Bronchial epithelial cell (primary cell): ENCODE measurements at regions not wholly inside any gene's neighbourhood (a gene's known extent, or its start where the extent isn't known, plus 50 kb on each side); places are given as distances from the start of the nearest gene placed in this dataset.

Experiments
- DNase-seq: peaks from one replicate; pipeline ENCODE4 v3.0.0-alpha.2; 2010; ENCODE audit warnings: low read depth
- FAIRE-seq: peaks from 2 replicates; lab custom pipeline; 2011; peaks lifted over from hg19 to GRCh38; lab: Jason Lieb, UNC
- H3K27me3 ChIP-seq: 2 replicates; pipeline ENCODE4 v1.5.1; 2011; ENCODE audit warnings: low read length; ENCODE audit not compliant: control insufficient read depth, insufficient read depth
- H3K36me3 ChIP-seq: 2 replicates; pipeline ENCODE4 v1.5.1; 2011; ENCODE audit warnings: low read length; ENCODE audit not compliant: control insufficient read depth, insufficient read depth
- H3K4me3 ChIP-seq: 2 replicates; pipeline ENCODE4 v1.5.1; 2011; ENCODE audit warnings: mild to moderate bottlenecking, low read depth, low read length, control low read depth
- TF ChIP-seq, protein P1 (sequence below): IDR thresholded peaks from 2 replicates; pipeline ENCODE4 v1.5.1; 2011; ENCODE audit warnings: mild to moderate bottlenecking, moderate library complexity, low read length, control low read depth, inconsistent platforms; ENCODE audit not compliant: insufficient read depth, severe bottlenecking

DNA sequence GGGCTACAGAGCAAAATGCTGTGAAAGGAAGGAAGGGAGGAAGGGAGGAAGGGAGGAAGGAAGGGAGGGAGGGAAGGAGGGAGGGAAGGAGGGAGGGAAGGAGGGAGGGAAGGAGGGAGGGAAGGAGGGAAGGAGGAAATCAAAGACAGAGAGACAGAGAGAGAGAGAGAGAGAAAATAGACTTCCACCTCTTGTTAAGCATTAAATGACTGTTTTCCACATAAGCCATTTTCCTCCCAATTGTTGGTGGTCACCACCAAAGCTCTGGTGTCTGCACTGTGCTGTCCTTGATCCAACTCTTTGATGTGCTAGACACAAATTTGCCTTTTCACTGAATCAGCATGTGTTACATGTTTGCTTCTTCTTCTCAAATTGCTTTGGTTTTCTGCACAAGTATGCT, 90.7 kb upstream of the INHBA start:
- Histone ChIP-seq H3K36me3 (no peaks in the 10 kb centered on the region), H3K27me3 (no peaks in the 10 kb centered on the region), H3K4me3 (no peak overlapping the region)
- FAIRE-seq (no peak), DNase-seq (no peak)
- TF ChIP-seq, protein P1, sequence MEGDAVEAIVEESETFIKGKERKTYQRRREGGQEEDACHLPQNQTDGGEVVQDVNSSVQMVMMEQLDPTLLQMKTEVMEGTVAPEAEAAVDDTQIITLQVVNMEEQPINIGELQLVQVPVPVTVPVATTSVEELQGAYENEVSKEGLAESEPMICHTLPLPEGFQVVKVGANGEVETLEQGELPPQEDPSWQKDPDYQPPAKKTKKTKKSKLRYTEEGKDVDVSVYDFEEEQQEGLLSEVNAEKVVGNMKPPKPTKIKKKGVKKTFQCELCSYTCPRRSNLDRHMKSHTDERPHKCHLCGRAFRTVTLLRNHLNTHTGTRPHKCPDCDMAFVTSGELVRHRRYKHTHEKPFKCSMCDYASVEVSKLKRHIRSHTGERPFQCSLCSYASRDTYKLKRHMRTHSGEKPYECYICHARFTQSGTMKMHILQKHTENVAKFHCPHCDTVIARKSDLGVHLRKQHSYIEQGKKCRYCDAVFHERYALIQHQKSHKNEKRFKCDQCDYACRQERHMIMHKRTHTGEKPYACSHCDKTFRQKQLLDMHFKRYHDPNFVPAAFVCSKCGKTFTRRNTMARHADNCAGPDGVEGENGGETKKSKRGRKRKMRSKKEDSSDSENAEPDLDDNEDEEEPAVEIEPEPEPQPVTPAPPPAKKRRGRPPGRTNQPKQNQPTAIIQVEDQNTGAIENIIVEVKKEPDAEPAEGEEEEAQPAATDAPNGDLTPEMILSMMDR: no peak

DNA sequence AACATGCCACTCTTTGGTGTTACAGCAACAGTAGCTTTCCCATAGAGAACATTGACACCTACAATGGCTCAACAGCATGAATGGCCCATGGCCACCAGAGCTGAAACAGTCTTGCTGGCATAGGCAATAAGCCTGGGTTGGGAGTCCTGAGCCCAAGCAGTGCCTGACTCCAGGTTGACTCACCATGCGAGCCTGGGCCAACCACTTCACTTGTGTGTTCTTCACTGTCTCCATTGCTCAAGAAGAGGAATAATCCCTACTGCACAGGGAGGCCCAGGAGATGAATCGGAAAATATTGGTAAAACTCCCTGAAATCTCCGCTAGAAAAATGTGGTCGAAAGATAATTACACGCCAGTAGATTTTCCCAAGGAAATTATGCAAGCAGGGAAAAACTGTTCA, 89.2 kb upstream of the INHBA start:
- Histone ChIP-seq H3K4me3 (no peak overlapping the region), H3K27me3 (no peaks in the 10 kb centered on the region), H3K36me3 (no peaks in the 10 kb centered on the region)
- DNase-seq (peak; percentile 86), FAIRE-seq (no peak)
- TF ChIP-seq, protein P1: no peak

DNA sequence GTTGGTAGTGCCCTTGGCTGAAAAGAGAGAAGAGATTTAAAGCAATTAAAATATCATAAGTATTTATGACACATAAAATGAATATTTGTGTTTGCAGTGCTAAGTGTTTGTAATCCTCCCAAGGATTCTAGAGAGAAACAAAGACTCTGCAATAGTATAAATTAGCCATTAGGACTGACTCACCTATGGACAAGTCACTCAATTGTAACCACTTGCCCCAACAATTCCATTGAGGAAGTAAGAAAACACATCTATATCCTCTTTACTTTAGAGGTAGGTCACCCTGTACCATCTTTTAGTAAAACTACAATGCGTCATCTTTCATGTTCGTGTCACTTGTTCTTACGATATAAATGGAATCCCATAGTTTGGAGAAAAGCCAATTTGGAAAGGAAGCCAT, 85.7 kb upstream of the INHBA start:
- DNase-seq: peak; percentile 89
- TF ChIP-seq, protein P1: no peak
- no peaks in the 10 kb centered on the region for H3K27me3 ChIP-seq
- FAIRE-seq: no peak
- H3K36me3 ChIP-seq: no peaks in the 10 kb centered on the region
- no peak overlapping the region for H3K4me3 ChIP-seq

DNA sequence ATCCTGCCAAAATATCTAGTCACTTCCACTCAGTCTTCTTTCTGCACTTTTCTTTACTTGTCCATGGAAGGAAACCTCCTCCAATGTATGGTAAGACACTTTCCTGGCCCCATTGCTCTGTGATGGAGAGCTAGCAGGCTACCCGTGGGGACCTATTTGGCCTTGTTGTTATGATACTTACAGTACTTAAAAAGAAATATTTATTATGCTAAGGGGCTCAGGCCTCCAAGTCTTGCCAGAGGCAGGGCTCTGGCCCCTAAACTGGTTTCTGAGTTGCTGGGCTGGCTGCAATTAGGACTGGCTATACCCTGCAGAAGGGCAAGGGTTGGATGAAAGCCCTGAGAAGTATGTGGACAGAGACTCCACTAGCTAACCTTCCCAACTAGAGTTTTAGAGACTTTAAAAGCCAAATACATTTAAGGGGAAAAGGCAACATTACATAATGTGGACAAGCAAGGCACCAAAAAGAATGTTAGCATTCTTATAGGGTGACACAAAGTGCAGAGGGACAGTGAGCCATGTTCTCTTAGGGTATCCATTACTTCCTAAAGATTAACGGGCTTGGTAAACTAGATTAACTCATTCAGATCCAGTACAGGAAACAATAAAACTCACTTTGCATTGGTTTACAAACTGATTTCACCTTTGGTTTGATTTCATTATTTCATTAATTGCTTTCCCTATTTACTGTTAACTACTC, 84.9 kb upstream of the INHBA start:
- DNase-seq (no peak), FAIRE-seq (no peak)
- Histone ChIP-seq H3K4me3 (no peak overlapping the region), H3K36me3 (no peaks in the 10 kb centered on the region), H3K27me3 (no peaks in the 10 kb centered on the region)
- TF ChIP-seq, protein P1: no peak

DNA sequence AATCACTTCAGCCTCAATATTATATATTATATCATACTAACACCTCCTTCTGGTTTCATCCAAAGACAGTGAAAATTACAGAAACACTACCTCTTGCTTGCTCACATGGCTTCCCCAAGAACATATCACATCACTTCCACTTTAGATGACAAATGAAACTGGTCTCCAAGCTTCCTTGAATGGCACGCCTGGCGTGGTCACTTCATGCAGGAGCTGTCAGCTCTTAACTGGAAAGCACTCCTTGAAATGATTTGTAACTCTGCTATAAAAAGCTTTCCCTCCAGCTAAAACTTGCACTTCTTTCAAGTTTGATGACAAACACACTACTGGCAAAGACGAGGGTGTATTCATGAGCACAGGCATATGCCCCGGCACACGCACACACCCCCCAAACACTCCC, 84.1 kb upstream of the INHBA start:
- no peaks in the 10 kb centered on the region for H3K27me3 ChIP-seq
- no peak overlapping the region for H3K4me3 ChIP-seq
- no peaks in the 10 kb centered on the region for H3K36me3 ChIP-seq
- DNase-seq (no peak), FAIRE-seq (no peak)
- TF ChIP-seq, protein P1: no peak

- FAIRE-seq (no peak), DNase-seq (no peak)
- no peaks in the 10 kb centered on the region for H3K27me3 ChIP-seq
- no peaks in the 10 kb centered on the region for H3K36me3 ChIP-seq
- no peak overlapping the region for H3K4me3 ChIP-seq
- TF ChIP-seq, protein P1: no peak
Measured at GRCh38 chr7:41786404-41786803, 83.5 kb upstream of the INHBA start.
